Stimulated activated memory B cell treated with anti-CD40 and anti-IgM and Interleukin-4, amounts not matched to agents 10 μg/mL and 1 μg/mL and 100 μg/mL, for 72 hours (primary cell): ENCODE measurements at regions not wholly inside any gene's neighbourhood (a gene's known extent, or its start where the extent isn't known, plus 50 kb on each side); places are given as distances from the start of the nearest gene placed in this dataset.

ENCODE experiments used
- ATAC-seq: fragments of 150-1000 bp; cut with Tn5 transposase; 2 replicates; pipeline ENCODE4 v1.10.0; 2021
- H3K27ac Mint-ChIP-seq: one replicate; pipeline ENCODE4 v1.8.0; 2022; ENCODE audit warnings: mild to moderate bottlenecking, mixed read lengths
- H3K27me3 Mint-ChIP-seq: one replicate; pipeline ENCODE4 v1.8.0; 2022; ENCODE audit warnings: mixed read lengths
- H3K36me3 Mint-ChIP-seq: one replicate; pipeline ENCODE4 v1.8.0; 2022; ENCODE audit warnings: mixed read lengths
- H3K4me1 Mint-ChIP-seq: one replicate; pipeline ENCODE4 v1.8.0; 2022; ENCODE audit warnings: mixed read lengths
- H3K4me3 Mint-ChIP-seq: one replicate; pipeline ENCODE4 v1.8.0; 2022; ENCODE audit warnings: mild to moderate bottlenecking, moderate library complexity, mixed read lengths
- H3K9me3 Mint-ChIP-seq: one replicate; pipeline ENCODE4 v1.8.0; 2022; ENCODE audit warnings: mixed read lengths

DNA sequence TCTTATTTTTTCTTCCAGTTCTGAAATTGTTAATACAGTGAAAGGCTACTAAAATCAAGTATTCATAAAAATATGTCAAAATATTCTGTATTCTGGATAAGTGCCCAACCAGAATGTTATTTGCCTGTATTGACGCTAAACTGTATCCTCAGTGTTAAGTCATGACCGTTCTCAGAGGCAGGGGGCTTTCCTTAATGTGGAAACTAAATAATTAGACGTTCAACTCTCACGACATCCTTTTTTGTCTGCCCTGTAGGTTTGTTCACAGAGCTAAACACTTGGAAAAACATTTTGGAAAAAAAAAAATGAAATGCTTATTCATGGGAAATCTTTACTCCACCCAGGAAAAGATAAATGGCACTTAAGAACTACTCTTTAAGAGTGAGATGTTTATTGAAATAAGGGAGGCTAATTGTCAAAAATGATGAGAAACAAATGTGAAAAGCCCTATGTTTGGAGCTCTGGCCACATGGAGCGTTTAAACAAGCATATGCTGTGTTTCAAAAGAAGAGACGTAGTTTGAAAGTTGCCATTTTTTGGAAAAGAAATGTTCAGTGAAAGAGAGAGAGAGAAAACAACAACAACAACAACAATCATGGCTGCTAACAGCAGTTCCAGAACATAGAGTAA is 453.1 kb upstream of the MARCKS start:
- no peak for ATAC-seq
- Mint-ChIP-seq H3K36me3 (no peaks in the 10 kb centered on the region), H3K9me3 (no peaks in the 10 kb centered on the region), H3K4me3 (no peak overlapping the region), H3K4me1 (peaks cover 2% of the 10 kb centered on the region), H3K27me3 (no peaks in the 10 kb centered on the region), H3K27ac (no peak overlapping the region)

DNA sequence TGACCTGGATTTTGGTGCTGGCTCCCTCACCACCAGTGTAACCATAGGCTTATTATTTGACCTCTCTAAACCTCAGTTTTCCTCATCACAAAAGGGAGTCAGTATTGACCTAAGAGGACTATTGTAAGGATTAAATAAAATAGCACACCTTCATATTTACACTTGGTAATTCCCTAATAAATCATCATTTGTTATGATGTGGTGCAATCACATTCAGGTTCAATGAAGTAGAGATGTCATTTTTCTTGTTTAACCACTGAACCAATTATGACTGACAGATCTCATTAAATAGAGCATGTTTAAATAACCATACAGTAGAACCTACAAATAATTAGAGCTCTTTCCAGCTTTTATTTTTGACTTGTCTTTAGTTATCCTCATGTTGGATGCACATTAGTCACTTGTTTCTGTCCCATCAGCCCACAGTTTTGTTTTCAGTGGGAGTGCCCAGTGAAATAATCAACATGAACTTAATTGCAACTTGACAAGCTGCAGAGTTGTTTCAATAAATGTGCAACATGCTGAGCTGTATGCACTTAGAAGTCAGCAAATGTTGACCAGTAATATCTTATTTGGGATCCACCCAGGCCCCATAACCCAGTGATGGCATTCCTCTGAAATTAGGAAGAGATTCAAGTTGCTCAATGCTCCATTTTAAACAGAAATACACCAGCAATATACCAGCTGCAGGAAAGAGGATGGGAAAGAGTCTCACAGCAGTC is 451.7 kb upstream of the MARCKS start:
- H3K4me1 Mint-ChIP-seq = peaks cover 9% of the 10 kb centered on the region
- H3K27me3 Mint-ChIP-seq = no peaks in the 10 kb centered on the region
- no peak for ATAC-seq

DNA sequence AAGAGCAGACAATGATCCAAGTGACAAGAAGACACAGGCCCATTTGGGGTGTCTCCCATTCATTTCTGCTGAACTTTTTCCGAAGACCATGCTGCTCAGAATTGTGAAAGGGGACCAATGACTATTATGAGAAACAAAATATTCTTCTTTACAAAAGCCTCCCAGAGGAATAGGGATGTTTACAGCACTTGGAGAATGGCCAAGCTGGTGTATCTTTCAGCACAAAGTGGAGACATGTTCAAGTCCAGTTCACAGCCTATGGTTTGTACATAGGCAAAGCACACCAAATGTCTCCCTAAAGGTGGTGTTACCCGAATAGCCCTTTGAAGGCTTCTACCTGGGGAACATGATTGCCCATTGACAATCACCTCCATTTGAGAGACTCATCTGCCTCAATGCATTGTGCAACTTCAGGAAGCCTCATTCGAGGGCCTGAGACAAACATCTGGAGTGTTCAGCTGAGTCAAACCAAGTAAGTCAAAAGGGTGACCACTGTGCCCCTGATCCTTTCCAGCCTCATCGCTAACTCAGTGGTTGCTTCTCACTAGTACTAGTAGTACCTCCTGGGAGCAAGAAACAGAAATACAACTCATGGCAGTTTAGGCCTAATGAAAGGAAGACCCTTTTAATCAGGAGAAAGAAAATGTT is 451.0 kb upstream of the MARCKS start:
- no peak overlapping the region for H3K27ac Mint-ChIP-seq
- peaks cover 9% of the 10 kb centered on the region for H3K4me1 Mint-ChIP-seq
- H3K4me3 Mint-ChIP-seq = no peak overlapping the region
- ATAC-seq = no peak
- H3K36me3 Mint-ChIP-seq = no peaks in the 10 kb centered on the region
- no peaks in the 10 kb centered on the region for H3K9me3 Mint-ChIP-seq
- H3K27me3 Mint-ChIP-seq = no peaks in the 10 kb centered on the region

More for the DNA sequence above, 451.7 kb upstream of the MARCKS start:
- Mint-ChIP-seq H3K36me3 (no peaks in the 10 kb centered on the region), H3K27ac (no peak overlapping the region), H3K9me3 (no peaks in the 10 kb centered on the region), H3K4me3 (no peak overlapping the region)

DNA sequence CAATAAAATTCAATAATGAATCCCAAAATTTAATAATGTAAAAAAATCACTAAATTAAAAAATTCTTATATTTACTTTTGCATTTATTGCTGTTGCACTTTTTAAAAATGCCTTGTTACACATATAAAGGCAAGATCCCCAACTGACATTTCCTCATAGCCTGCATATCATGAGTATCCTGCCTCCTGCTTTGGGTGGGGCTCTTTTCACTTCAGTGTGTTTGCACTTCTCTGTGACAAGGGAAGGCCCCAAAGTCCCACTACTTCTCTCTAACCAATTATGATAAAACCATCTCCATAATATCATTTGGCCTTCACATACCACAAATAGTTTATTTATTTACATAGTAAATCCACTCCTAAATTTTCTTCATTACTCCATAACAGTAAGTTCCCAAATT is 446.1 kb upstream of the MARCKS start:
- no peak for ATAC-seq
- no peak overlapping the region for H3K27ac Mint-ChIP-seq
- no peaks in the 10 kb centered on the region for H3K36me3 Mint-ChIP-seq
- H3K27me3 Mint-ChIP-seq = no peaks in the 10 kb centered on the region
- H3K4me3 Mint-ChIP-seq = no peak overlapping the region
- H3K4me1 Mint-ChIP-seq = peaks cover 20% of the 10 kb centered on the region
- H3K9me3 Mint-ChIP-seq = no peaks in the 10 kb centered on the region

DNA sequence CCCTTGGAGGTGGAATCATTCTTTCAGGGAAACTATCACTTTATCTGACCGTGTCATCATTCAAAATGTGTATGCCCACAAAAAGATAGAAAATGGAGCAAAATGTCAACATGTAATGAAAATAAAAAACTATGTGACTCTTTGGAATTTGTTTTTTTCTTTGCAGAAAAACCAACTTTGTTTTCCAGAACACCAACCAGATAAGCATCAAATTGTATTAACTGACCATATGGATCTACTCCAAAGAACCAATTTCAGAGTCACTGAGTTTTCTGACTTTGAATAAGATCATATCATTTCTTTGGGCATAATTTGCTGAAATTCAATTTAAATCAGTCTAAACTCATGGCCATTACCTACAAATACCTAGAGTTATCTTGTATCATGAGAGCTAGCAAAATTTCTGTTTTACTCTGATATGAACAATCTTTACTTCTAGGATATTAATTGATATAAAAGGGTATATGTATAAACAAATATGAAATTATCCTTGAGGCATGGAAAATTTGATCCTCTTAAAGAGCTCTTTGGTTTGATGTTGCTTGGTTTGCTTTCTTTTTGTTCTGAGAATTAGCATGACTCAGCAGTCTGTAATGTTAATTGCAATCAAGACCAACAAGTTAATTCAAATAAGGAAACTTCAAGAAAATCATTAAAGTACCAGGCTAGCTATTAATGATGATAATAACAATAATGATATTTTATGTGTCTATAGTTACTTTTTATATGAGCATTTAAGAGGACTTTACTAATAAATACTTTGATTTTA is 444.4 kb upstream of the MARCKS start:
- no peaks in the 10 kb centered on the region for H3K27me3 Mint-ChIP-seq
- ATAC-seq = no peak
- no peaks in the 10 kb centered on the region for H3K9me3 Mint-ChIP-seq
- H3K27ac Mint-ChIP-seq = no peak overlapping the region
- no peak overlapping the region for H3K4me3 Mint-ChIP-seq
- peaks cover 20% of the 10 kb centered on the region for H3K4me1 Mint-ChIP-seq
- no peaks in the 10 kb centered on the region for H3K36me3 Mint-ChIP-seq

DNA sequence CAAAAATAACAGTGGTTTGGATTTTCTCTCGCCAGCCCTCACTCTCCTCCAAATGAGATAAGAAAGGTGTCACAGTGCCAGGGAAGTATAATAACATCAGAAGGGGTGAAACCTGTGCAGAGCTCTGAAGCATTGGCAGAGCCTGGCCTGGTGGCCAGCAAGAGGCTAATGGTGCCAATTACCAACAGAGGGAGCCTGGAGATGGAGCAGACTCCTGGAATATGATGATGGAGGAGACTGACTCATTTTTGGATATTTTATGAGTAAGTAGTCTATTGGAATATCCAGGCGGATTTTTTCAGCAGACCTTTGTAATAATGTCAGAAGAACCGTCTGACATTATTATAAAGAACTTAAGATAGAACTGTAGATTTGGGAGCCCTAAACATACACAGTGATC is 442.6 kb upstream of the MARCKS start:
- no peaks in the 10 kb centered on the region for H3K27me3 Mint-ChIP-seq
- no peaks in the 10 kb centered on the region for H3K36me3 Mint-ChIP-seq
- peaks cover 14% of the 10 kb centered on the region for H3K4me1 Mint-ChIP-seq
- no peak for ATAC-seq
- H3K4me3 Mint-ChIP-seq = no peak overlapping the region
- no peaks in the 10 kb centered on the region for H3K9me3 Mint-ChIP-seq
- H3K27ac Mint-ChIP-seq = no peak overlapping the region

DNA sequence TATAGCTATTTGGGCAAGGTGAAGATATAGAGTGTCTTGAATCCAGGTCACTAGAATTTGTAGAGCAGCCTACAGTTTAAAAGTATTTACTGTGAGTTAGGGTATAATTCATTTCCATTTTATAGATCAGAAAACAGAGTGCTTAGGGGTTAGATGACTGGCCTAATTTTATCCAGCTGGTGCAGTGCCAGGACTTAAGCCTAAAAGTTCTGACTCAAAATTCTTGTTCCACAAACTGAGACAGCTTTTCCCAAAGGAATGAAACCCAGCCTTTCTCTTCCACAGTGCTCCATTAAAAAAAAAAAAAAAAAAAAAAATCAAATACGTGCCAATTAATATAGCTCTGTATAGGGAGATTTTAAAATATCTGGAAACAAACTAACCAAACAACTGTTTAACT is 441.0 kb upstream of the MARCKS start:
- no peaks in the 10 kb centered on the region for H3K36me3 Mint-ChIP-seq
- no peaks in the 10 kb centered on the region for H3K27me3 Mint-ChIP-seq
- no peaks in the 10 kb centered on the region for H3K9me3 Mint-ChIP-seq
- peaks cover 11% of the 10 kb centered on the region for H3K4me1 Mint-ChIP-seq
- no peak for ATAC-seq
- H3K4me3 Mint-ChIP-seq = no peak overlapping the region
- H3K27ac Mint-ChIP-seq = no peak overlapping the region

DNA sequence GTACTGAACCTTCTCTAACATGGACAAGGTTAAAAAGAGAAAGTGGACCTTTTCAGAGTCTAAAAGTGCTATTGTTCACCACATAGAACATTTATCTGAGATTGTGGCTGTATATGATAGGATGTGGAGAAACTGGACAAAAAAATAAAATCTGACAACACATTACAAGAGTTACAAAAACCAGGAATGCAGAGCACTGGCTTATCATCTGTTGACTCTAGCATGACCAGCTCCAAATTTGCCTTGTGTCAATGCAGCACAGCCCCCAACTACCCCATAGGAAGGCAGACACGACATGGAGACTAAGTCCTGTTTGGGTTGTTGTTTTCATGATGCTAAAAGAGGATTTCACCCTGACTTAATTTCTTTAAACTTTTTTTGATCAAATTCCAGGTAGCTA is 436.9 kb upstream of the MARCKS start:
- Mint-ChIP-seq H3K9me3 (peaks cover 2% of the 10 kb centered on the region), H3K4me1 (no peaks in the 10 kb centered on the region), H3K27ac (no peak overlapping the region), H3K27me3 (no peaks in the 10 kb centered on the region), H3K36me3 (no peaks in the 10 kb centered on the region), H3K4me3 (no peak overlapping the region)
- ATAC-seq = no peak

DNA sequence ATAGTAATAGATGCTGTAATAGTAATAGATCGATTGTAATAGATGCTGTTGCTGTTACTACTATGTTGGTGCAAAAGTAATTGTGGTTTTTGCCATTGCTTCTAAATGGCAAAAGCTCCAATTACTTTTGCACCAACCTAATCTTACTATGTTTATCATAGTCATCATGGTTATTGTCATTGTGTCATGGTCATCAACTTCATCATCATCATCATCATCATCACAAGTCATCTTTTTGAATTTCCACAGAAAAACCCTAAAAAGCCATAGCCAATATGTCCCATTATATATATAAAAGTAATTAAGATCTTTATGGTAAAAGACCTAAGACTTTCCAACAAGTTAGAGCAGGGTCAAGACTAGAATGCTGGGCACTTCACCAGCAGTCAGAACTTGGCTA is 435.1 kb upstream of the MARCKS start:
- H3K4me1 Mint-ChIP-seq = no peaks in the 10 kb centered on the region
- no peak for ATAC-seq
- H3K36me3 Mint-ChIP-seq = no peaks in the 10 kb centered on the region

DNA sequence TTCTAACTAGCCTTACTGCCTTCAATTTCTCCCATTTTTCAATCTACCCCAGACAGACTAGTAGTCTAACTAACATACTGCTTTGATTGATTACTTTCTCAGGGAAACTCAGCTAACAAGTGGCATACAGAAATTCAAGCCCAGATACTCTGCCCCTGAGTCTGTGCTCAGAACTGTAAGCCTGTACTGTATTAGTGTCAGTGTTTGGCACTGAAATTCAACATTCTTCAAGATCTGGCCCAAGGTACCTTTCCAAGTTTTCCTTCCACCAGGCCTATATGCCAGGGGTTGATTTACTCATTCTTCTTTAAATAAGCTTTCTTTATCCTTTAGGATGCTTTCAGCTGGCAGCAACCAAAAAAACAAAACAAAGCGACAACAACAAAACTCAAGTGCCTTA is 433.2 kb upstream of the MARCKS start:
- Mint-ChIP-seq H3K9me3 (peaks cover 2% of the 10 kb centered on the region), H3K36me3 (no peaks in the 10 kb centered on the region), H3K27me3 (no peaks in the 10 kb centered on the region), H3K4me3 (no peak overlapping the region), H3K4me1 (peaks cover 6% of the 10 kb centered on the region), H3K27ac (no peak overlapping the region)
- ATAC-seq = no peak

More for the DNA sequence above, 435.1 kb upstream of the MARCKS start:
- Mint-ChIP-seq H3K4me3 (no peak overlapping the region), H3K27me3 (no peaks in the 10 kb centered on the region), H3K27ac (no peak overlapping the region), H3K9me3 (peaks cover 2% of the 10 kb centered on the region)

DNA sequence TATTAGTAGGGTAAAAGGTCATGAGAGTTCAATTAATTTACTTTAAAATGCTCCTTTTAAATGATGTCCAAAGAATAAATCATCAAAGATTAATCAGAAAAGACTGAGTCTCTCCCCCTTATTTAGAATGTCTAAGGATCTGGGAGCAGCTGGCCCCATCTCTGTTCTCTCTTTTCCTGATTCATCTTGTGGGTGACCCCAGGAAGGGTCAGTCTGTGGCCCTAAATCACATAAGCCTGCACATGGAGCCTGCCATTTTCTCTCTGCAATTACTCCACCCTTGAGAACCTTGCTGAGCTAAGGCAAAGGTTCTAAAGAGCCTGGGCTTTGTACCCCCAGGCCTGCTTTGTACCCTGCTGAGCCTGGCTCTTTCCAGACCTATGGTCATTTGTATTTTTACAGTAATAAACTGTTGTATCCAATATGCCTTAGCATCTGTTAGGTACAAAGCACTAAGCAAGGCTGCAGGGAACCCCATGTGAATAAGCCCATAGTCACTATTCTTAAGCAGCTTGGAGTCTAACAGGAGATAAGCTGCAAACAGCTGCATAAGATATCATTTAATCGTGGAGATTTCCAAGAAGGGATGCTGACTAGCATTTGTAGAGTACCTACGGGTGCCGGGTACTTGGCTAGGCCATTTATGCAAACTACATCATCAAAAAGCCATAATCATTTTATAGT is 431.0 kb upstream of the MARCKS start:
- no peak overlapping the region for H3K4me3 Mint-ChIP-seq
- peaks cover 2% of the 10 kb centered on the region for H3K9me3 Mint-ChIP-seq
- ATAC-seq = no peak
- H3K27ac Mint-ChIP-seq = no peak overlapping the region
- no peaks in the 10 kb centered on the region for H3K27me3 Mint-ChIP-seq
- H3K4me1 Mint-ChIP-seq = peaks cover 6% of the 10 kb centered on the region
- no peaks in the 10 kb centered on the region for H3K36me3 Mint-ChIP-seq

DNA sequence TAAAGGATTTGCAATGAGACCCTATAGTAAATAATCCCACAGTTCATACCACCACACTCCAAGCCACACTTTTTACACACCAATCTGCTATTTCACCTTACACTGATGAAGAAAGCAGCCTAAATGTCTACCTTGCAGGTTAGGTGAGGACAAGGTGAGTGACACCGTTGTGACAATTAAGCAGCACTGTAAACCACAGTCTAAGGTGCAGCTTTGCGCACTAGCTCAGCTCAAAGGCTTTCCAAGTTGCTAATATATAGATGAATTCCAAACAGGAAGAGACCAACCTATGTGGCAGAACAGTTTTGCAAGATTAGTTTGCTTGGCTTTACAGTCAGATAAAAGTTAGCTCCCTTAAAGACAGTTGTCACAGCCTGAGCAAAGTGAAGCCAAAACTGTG is 429.5 kb upstream of the MARCKS start:
- H3K27ac Mint-ChIP-seq = no peak overlapping the region
- no peaks in the 10 kb centered on the region for H3K36me3 Mint-ChIP-seq
- no peaks in the 10 kb centered on the region for H3K27me3 Mint-ChIP-seq
- ATAC-seq = no peak
- H3K4me3 Mint-ChIP-seq = no peak overlapping the region
- H3K9me3 Mint-ChIP-seq = peaks cover 2% of the 10 kb centered on the region
- peaks cover 6% of the 10 kb centered on the region for H3K4me1 Mint-ChIP-seq

DNA sequence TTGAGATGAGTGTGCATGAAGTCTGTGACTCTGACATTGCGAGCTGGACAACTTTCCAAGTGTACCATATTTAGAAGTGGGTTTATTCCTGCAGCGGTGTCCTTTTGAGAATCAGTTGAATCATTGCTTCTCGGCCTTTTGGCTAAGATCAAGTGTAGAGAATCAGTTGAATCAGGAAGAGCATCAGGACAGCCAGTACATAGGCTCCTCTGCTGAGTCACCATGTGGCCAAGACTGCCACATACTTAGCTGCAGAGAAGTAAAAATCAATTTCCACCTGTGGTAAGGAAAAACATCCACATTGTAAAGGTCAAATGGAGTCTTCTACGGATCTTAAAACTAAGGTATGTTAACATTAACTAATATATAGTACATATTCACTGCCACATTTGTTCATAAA is 428.4 kb upstream of the MARCKS start:
- Mint-ChIP-seq H3K4me3 (no peak overlapping the region), H3K27me3 (no peaks in the 10 kb centered on the region), H3K9me3 (peaks cover 2% of the 10 kb centered on the region), H3K36me3 (no peaks in the 10 kb centered on the region), H3K27ac (no peak overlapping the region), H3K4me1 (peaks cover 6% of the 10 kb centered on the region)
- no peak for ATAC-seq

DNA sequence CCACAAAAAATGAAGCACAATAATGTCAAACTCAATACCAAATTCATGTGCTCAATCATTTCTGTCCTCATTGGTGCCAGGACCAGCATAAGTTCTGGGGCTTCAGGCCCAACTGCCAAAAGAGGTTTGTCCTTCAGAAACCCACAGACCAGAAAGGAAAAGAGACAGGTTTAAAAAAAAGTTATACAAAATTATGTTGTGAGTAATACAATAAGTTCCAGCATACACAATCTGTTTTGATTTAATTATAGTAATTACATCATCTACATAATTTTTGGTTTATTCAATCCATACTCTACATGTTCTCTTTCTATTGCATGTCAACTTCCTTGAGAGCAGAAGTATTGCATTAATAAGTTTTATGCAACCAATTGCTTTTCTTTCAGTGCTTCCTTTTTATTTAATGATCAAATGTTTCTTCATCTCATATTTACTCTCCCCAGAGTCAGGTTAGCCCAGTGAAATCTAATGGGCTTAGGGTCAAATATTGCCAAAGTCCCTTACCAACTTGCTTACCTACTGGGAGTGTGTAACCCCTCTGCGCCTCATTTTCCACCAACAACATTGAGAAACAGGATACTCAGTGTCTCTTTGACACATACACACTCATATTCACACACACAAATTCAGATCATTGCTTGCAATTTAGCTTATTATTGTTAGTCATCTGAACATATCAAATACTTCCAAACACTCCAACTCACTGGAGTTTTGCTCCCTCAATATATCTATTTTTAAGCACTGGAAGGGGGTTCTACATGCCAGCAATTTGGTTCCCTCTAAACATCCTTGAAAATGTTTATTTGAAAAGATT is 424.4 kb upstream of the MARCKS start:
- no peaks in the 10 kb centered on the region for H3K9me3 Mint-ChIP-seq
- H3K36me3 Mint-ChIP-seq = no peaks in the 10 kb centered on the region
- H3K4me3 Mint-ChIP-seq = no peak overlapping the region
- no peak for ATAC-seq
- no peak overlapping the region for H3K27ac Mint-ChIP-seq
- H3K4me1 Mint-ChIP-seq = peaks cover 3% of the 10 kb centered on the region
- H3K27me3 Mint-ChIP-seq = no peaks in the 10 kb centered on the region
